B cell (primary cell): ENCODE measurements at regions not wholly inside any gene's neighbourhood (a gene's known extent, or its start where the extent isn't known, plus 50 kb on each side); places are given as distances from the start of the nearest gene placed in this dataset.

Source experiments
- ATAC-seq: fragments of 200-7000 bp; cut with Tn5 transposase; one replicate; pipeline ENCODE4 v1.10.0; 2021; ENCODE audit warnings: low read depth, mild to moderate bottlenecking, moderate number of reproducible peaks, moderate library complexity
- CTCF ChIA-PET: fragments of 350-600 bp; sonication (Branson Sonifier 250); formaldehyde crosslinking; loops from one replicate; lab custom pipeline; 2021; ENCODE audit warnings: antibody characterized with exemption, inconsistent platforms; lab: Charles Lee
- POLR2A ChIA-PET: fragments of 350-600 bp; sonication (Branson Sonifier 250); formaldehyde crosslinking; loops from one replicate; lab custom pipeline; 2021; ENCODE audit warnings: antibody characterized with exemption; lab: Charles Lee
- DNase-seq: peaks from one replicate; pipeline ENCODE4 v3.0.0; 2013
- H2AFZ ChIP-seq: 2 replicates; pipeline ENCODE4 v1.6.1; 2012; ENCODE audit warnings: mild to moderate bottlenecking, low read depth, low read length; ENCODE audit not compliant: insufficient read depth, poor library complexity, severe bottlenecking
- H3K27ac ChIP-seq, 2 donors: 1 replicate in 1 of 2; 2 replicates in 1 of 2; pipeline ENCODE4 v1.5.1; 2012 to 2013; ENCODE audit warnings: low read length in 2 of 2, mild to moderate bottlenecking in 2 of 2, moderate library complexity in 1 of 2
- H3K27me3 ChIP-seq, 4 experiments: fragments of 200-600 bp in 1 of 4; sonication (generic) in 1 of 4; replicated peaks in 1 of 4; 1 replicate in 2 of 4; 2 replicates in 2 of 4; pipeline versions ENCODE4 v1.6.1 to v1.7.0; 2013 to 2016; ENCODE audit warnings: low read length in 3 of 4, mild to moderate bottlenecking in 2 of 4, mixed read lengths in 1 of 4, moderate library complexity in 1 of 4; ENCODE audit not compliant: insufficient read depth in 4 of 4, control insufficient read depth in 3 of 4; ENCODE audit errors: control extremely low read depth in 1 of 4
- H3K36me3 ChIP-seq, 2 experiments: replicated peaks in 1 of 2; 1 replicate in 1 of 2; 2 replicates in 1 of 2; pipeline versions ENCODE4 v1.6.1 to v1.7.1; 2013; ENCODE audit warnings: low read length in 1 of 2; ENCODE audit not compliant: insufficient read depth in 2 of 2, control insufficient read depth in 1 of 2; ENCODE audit errors: control extremely low read depth in 1 of 2, extremely low read depth in 1 of 2
- H3K4me1 ChIP-seq, 2 donors: fragments of 200-600 bp in 1 of 2; sonication (generic) in 1 of 2; 1 replicate in 1 of 2; 2 replicates in 1 of 2; pipeline versions ENCODE4 v1.5.1 to v1.6.1; 2013 to 2017; ENCODE audit warnings: low read length in 2 of 2; ENCODE audit not compliant: control insufficient read depth in 2 of 2, insufficient read depth in 2 of 2
- H3K4me2 ChIP-seq: replicated peaks from 2 replicates; pipeline ENCODE3; 2012; ENCODE audit warnings: mild to moderate bottlenecking, low read depth, low read length; ENCODE audit not compliant: poor library complexity, severe bottlenecking
- H3K4me3 ChIP-seq, 5 experiments: fragments of 200-600 bp in 1 of 5; sonication (generic) in 1 of 5; 1 replicate in 3 of 5; 2 replicates in 2 of 5; pipeline versions ENCODE4 v1.5.1 to v1.7.0; 2011 to 2016; ENCODE audit warnings: low read length in 4 of 5, mild to moderate bottlenecking in 4 of 5, low read depth in 2 of 5, control low read depth in 1 of 5, moderate library complexity in 1 of 5; ENCODE audit not compliant: insufficient read depth in 1 of 5; ENCODE audit errors: control extremely low read depth in 1 of 5, extremely low read depth in 1 of 5
- H3K79me2 ChIP-seq: fragments of 200-600 bp; sonication (generic); one replicate; pipeline ENCODE4 v1.6.0; 2016; ENCODE audit warnings: low read length; ENCODE audit not compliant: control insufficient read depth, insufficient read depth
- H3K9ac ChIP-seq: fragments of 200-600 bp; sonication (generic); 2 replicates; pipeline ENCODE4 v1.6.1; 2017; ENCODE audit warnings: mild to moderate bottlenecking, low read length, moderate library complexity
- H3K9me3 ChIP-seq, 3 donors: one replicate each; pipeline versions ENCODE4 v1.6.1 to v1.7.1; 2013; ENCODE audit warnings: low read length in 2 of 3; ENCODE audit not compliant: control insufficient read depth in 2 of 3, insufficient read depth in 1 of 3; ENCODE audit errors: control extremely low read depth in 1 of 3
- H4K20me1 ChIP-seq: 2 replicates; pipeline ENCODE4 v1.6.0; 2012; ENCODE audit warnings: mild to moderate bottlenecking, low read length; ENCODE audit not compliant: insufficient read depth, control insufficient read depth, poor library complexity, severe bottlenecking
- H3K27ac Mint-ChIP-seq: one replicate; pipeline ENCODE4 v1.8.0; 2021; ENCODE audit warnings: mixed read lengths
- H3K27me3 Mint-ChIP-seq: one replicate; pipeline ENCODE4 v1.8.0; 2021; ENCODE audit warnings: mixed read lengths
- H3K4me1 Mint-ChIP-seq: one replicate; pipeline ENCODE4 v1.8.0; 2021; ENCODE audit warnings: mixed read lengths
- H3K4me3 Mint-ChIP-seq: one replicate; pipeline ENCODE4 v1.8.0; 2021; ENCODE audit warnings: mixed read lengths
- H3K9me3 Mint-ChIP-seq: one replicate; pipeline ENCODE4 v1.8.0; 2022; ENCODE audit warnings: mixed read lengths; ENCODE audit not compliant: insufficient read depth
- CTCF ChIP-seq: fragments of 200-600 bp; IDR thresholded peaks from one replicate; pipeline ENCODE4 v1.8.0; 2022; ENCODE audit warnings: antibody characterized with exemption, mild to moderate bottlenecking
- EZH2 ChIP-seq: IDR thresholded peaks from 2 replicates; pipeline ENCODE4 v1.6.1; 2012; ENCODE audit warnings: borderline replicate concordance, low read depth, mild to moderate bottlenecking, moderate library complexity, low read length; ENCODE audit not compliant: insufficient read depth, poor library complexity, severe bottlenecking
- WGBS: methylation state at CpG from one replicate; pipeline ENCODE4 v1.1.5; 2013; ENCODE audit warnings: missing lambda C conversion rate; ENCODE audit not compliant: insufficient coverage; 5-methylcytosine and 5-hydroxymethylcytosine counted together
- intact Hi-C: fragments of 100-400 bp; cut with micrococcal nuclease; formaldehyde crosslinking; loops from one replicate; pipeline ENCODE4 v1.10.0; 2022

DNA sequence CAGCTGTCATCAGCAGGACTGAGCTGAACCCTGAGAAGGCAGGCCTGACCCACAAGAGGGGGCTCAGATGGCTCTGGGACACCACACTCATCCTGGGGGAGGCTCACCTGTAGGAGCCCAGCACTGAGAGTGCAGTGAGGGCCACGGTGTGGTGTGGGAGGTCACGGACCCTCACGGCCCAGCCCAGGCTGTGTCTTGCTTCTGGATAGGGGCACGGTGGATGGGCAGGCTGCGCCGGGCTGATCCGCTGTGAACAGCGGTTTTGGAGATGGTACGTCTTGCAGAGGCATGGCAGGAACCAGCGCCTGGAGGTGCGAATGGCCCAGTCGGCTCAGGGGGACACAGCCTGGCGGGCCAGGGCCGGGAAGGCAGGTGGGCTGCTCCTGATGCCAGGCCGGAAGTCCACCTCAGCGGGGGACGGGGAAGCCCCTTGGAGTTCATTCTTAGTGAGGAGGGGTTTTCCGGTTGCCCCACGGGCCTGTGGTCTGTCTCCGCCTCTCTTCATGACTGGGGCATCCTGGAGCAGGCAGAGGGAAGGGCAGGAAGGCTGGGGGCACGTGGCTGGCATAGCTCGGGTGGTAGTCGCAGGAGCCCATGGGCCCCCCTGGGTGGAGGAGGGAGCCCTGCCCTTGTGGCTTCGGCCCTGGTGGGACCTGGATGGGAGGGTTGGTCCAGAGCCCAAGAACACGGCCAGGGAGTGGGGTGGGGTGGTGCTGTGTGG is 112.5 kb downstream of the UNCX start:
- no peaks in the 10 kb centered on the region for H3K9me3 Mint-ChIP-seq
- H3K27ac ChIP-seq: no peak overlapping the region
- no peak overlapping the region for H3K9ac ChIP-seq
- H3K4me3 Mint-ChIP-seq: no peak overlapping the region
- H3K79me2 ChIP-seq: no peaks in the 10 kb centered on the region
- no peaks in the 10 kb centered on the region for H4K20me1 ChIP-seq
- no peaks in the 10 kb centered on the region for H3K36me3 ChIP-seq
- H3K4me1 Mint-ChIP-seq: no peaks in the 10 kb centered on the region
- peaks cover 0 to 6% (median 0%) of the 10 kb centered on the region in 4 experiments for H3K27me3 ChIP-seq
- no peak overlapping the region for H2AFZ ChIP-seq
- POLR2A ChIA-PET: no interaction called here
- TF ChIP-seq CTCF (no peak), EZH2 (no peak)
- WGBS: 84% methylated on average over 25 of the region's 25 CpGs
- H3K4me1 ChIP-seq: no peaks in the 10 kb centered on the region
- H3K27ac Mint-ChIP-seq: no peak overlapping the region
- no peak overlapping the region for H3K4me2 ChIP-seq
- peaks cover 0 to 23% (median 0%) of the 10 kb centered on the region in 3 donors for H3K9me3 ChIP-seq
- intact Hi-C loops: no loop called here
- no peak overlapping the region for H3K4me3 ChIP-seq
- ATAC-seq (no peak), DNase-seq (no peak)
- H3K27me3 Mint-ChIP-seq: peaks cover 10% of the 10 kb centered on the region
- CTCF ChIA-PET: no interaction called here
